ENCODE measurements at regions not wholly inside any gene's neighbourhood (a gene's known extent, or its start where the extent isn't known, plus 50 kb on each side); places are given as distances from the start of the nearest gene placed in this dataset.

GRCh38 chr5:133890776-133891280, 77.6 kb downstream of the C5orf15 start (continued):
- TF ChIP-seq CHD7 (IDR thresholded peaks at IDR 0.05; ENCODE audit: insufficient replicate concordance, low read length) (no peak), FOSL1 (IDR thresholded peaks at IDR 0.05; ENCODE audit: insufficient read depth, low read depth, low read length) (no peak), TEAD4 (IDR thresholded peaks at IDR 0.05; ENCODE audit: low read depth, low read length) (no peak), GABPA (IDR thresholded peaks at IDR 0.05; ENCODE audit: borderline replicate concordance, insufficient read depth, low read length) (no peak), RXRA (IDR thresholded peaks at IDR 0.05; ENCODE audit: insufficient read depth, low read depth, low read length) (no peak), USF2 (IDR thresholded peaks at IDR 0.05; ENCODE audit: low read length) (no peak), RNF2 (IDR thresholded peaks at IDR 0.05; ENCODE audit: borderline replicate concordance, low read depth, low read length, missing control alignments, poor library complexity, severe bottlenecking) (no peak), CEBPB (IDR thresholded peaks at IDR 0.05; ENCODE audit: low read depth, low read length) (no peak), TAF7 (optimal IDR thresholded peaks at IDR 0.05; ENCODE audit: borderline replicate concordance, low read depth, low read length) (no peak), KDM4A (IDR thresholded peaks at IDR 0.05; ENCODE audit: low read depth, low read length, severe bottlenecking) (no peak)
